GM20000 (cell line): ENCODE measurements at regions not wholly inside any gene's neighbourhood (a gene's known extent, or its start where the extent isn't known, plus 50 kb on each side); places are given as distances from the start of the nearest gene placed in this dataset.

Experiments used
- DNase-seq: peaks from one replicate; pipeline ENCODE4 v3.0.0; 2012; ENCODE audit warnings: low spot score
- CTCF ChIP-seq: IDR thresholded peaks from 2 replicates; pipeline ENCODE4 v1.5.1; 2012; ENCODE audit warnings: mild to moderate bottlenecking, control low read depth; ENCODE audit errors: extremely low read depth, missing control alignments

- no peak for TF ChIP-seq CTCF
Observed at GRCh38 chr13:78758549-78758948, 99.6 kb upstream of the OBI1 start.

GRCh38 chr13:78753435-78753834 lies 94.5 kb upstream of the OBI1 start:
- no peak for TF ChIP-seq CTCF

More at GRCh38 chr13:78758549-78758948, 99.6 kb upstream of the OBI1 start:
- no peak for DNase-seq

GRCh38 chr13:78750735-78751134 lies 91.8 kb upstream of the OBI1 start:
- no peak for DNase-seq

More at GRCh38 chr13:78753435-78753834, 94.5 kb upstream of the OBI1 start:
- no peak for DNase-seq

GRCh38 chr13:78743973-78744372 lies 85.0 kb upstream of the OBI1 start:
- no peak for DNase-seq
- TF ChIP-seq CTCF = no peak

More at GRCh38 chr13:78750735-78751134, 91.8 kb upstream of the OBI1 start:
- no peak for TF ChIP-seq CTCF

- no peak for DNase-seq
- no peak for TF ChIP-seq CTCF
Observed at GRCh38 chr13:78742659-78743058, 83.7 kb upstream of the OBI1 start.

GRCh38 chr13:78736142-78736541 lies 77.2 kb upstream of the OBI1 start:
- TF ChIP-seq CTCF = no peak
- DNase-seq = no peak

- DNase-seq = no peak
- TF ChIP-seq CTCF = no peak
Observed at GRCh38 chr13:78732445-78733017, 73.6 kb upstream of the OBI1 start.
